Mucosa of descending colon (tissue), 3 donors: ENCODE measurements at regions not wholly inside any gene's neighbourhood (a gene's known extent, or its start where the extent isn't known, plus 50 kb on each side); places are given as distances from the start of the nearest gene placed in this dataset.
"Not testable (repeated sequence)": the region's sequence is repeated elsewhere in the genome, so short reads cannot be mapped to it uniquely, and the experiment has no call there.

Experiments
- ATAC-seq: fragments of 200-7000 bp; cut with Tn5 transposase; one replicate; pipeline ENCODE4 v1.9.1; 2020; ENCODE audit warnings: mild to moderate bottlenecking, moderate library complexity
- DNase-seq, 3 donors: peaks; one replicate each; pipeline ENCODE4 v3.0.0-alpha.2; 2020
- H3K36me3 ChIP-seq: fragments of 200-600 bp; one replicate; pipeline ENCODE4 v1.8.0; 2021; ENCODE audit warnings: low read depth, mild to moderate bottlenecking
- H3K4me1 ChIP-seq: fragments of 200-600 bp; one replicate; pipeline ENCODE4 v1.8.0; 2021; ENCODE audit warnings: low read depth, mild to moderate bottlenecking
- H3K4me3 ChIP-seq: fragments of 200-600 bp; one replicate; pipeline ENCODE4 v1.8.0; 2021; ENCODE audit warnings: mild to moderate bottlenecking
- H3K9me3 ChIP-seq: fragments of 200-600 bp; one replicate; pipeline ENCODE4 v1.8.0; 2021; ENCODE audit warnings: mild to moderate bottlenecking
- CTCF ChIP-seq: fragments of 200-600 bp; IDR thresholded peaks from one replicate; pipeline ENCODE4 v1.8.0; 2022; ENCODE audit warnings: antibody characterized with exemption, mild to moderate bottlenecking
- intact Hi-C, 2 donors: fragments of 100-400 bp; cut with DNase I in 1 of 2; cut with micrococcal nuclease in 1 of 2; formaldehyde crosslinking; loops; one replicate each; pipeline versions ENCODE4 v1.11.0 to v1.11.1; 2022; cut with DNase I, micrococcal nuclease
- donor health status: DM: no; HTN: no; CAD: no; lungs with moderate emphysema.
- donor health status: DM: no; HTN: no; CAD: no.
- donor health status: DM: no; HTN: yes; CAD: no.

GRCh38 chr2:238722181-238722580 is 125.7 kb upstream of the TWIST2 start:
- H3K36me3 ChIP-seq, result no peaks in the 10 kb centered on the region
- TF ChIP-seq CTCF, result no peak
- H3K4me3 ChIP-seq, result no peak overlapping the region
- intact Hi-C loops, result no loop called here
- no peak for DNase-seq
- no peaks in the 10 kb centered on the region for H3K9me3 ChIP-seq
- no peaks in the 10 kb centered on the region for H3K4me1 ChIP-seq
- no peak for ATAC-seq

GRCh38 chr2:238722883-238723282 is 125.0 kb upstream of the TWIST2 start:
- Histone ChIP-seq H3K4me3 (no peak overlapping the region), H3K9me3 (no peaks in the 10 kb centered on the region), H3K36me3 (no peaks in the 10 kb centered on the region), H3K4me1 (no peaks in the 10 kb centered on the region)
- no peak for TF ChIP-seq CTCF
- intact Hi-C loops, result no loop called here
- ATAC-seq (no peak), DNase-seq (no peak)

GRCh38 chr2:238723740-238724320 is 124.1 kb upstream of the TWIST2 start:
- H3K36me3 ChIP-seq, H3K4me3 ChIP-seq, ATAC-seq, intact Hi-C loops, DNase-seq, H3K9me3 ChIP-seq, H3K4me1 ChIP-seq: not testable (repeated sequence)

- intact Hi-C loops, result no loop called here
- TF ChIP-seq CTCF, result no peak
- Histone ChIP-seq H3K4me1 (no peaks in the 10 kb centered on the region), H3K36me3 (no peaks in the 10 kb centered on the region), H3K4me3 (no peak overlapping the region), H3K9me3 (no peaks in the 10 kb centered on the region)
- DNase-seq (no peak), ATAC-seq (no peak)
Measured at GRCh38 chr2:238724728-238725127, 123.2 kb upstream of the TWIST2 start.

- ATAC-seq (no peak), DNase-seq (no peak)
- H3K9me3 ChIP-seq, result no peaks in the 10 kb centered on the region
- no peak for TF ChIP-seq CTCF
- no peak overlapping the region for H3K4me3 ChIP-seq
- H3K4me1 ChIP-seq, result no peaks in the 10 kb centered on the region
- intact Hi-C loops, result no loop called here
- H3K36me3 ChIP-seq, result no peaks in the 10 kb centered on the region
Measured at GRCh38 chr2:238725298-238725697, 122.6 kb upstream of the TWIST2 start.

GRCh38 chr2:238726670-238727584 is 121.0 kb upstream of the TWIST2 start:
- TF ChIP-seq CTCF, result no peak
- no peak for ATAC-seq
- DNase-seq, result no peak
- intact Hi-C loops, result no loop called here
- Histone ChIP-seq H3K4me1 (no peaks in the 10 kb centered on the region), H3K9me3 (no peaks in the 10 kb centered on the region), H3K4me3 (no peak overlapping the region), H3K36me3 (no peaks in the 10 kb centered on the region)
